Cardiac muscle cell (in vitro differentiated cells and primary cell): ENCODE measurements at regions not wholly inside any gene's neighbourhood (a gene's known extent, or its start where the extent isn't known, plus 50 kb on each side); places are given as distances from the start of the nearest gene placed in this dataset.

Experiments
- DNase-seq, 2 donors: peaks; one replicate each; pipeline versions ENCODE4 v3.0.0 to v3.0.0-alpha.2; 2010 to 2017; ENCODE audit warnings: low read depth in 1 of 2, low spot score in 1 of 2
- H3K27ac ChIP-seq: fragments of 200-600 bp; sonication (generic); 2 replicates; pipeline ENCODE4 v1.5.1; 2016
- H3K27me3 ChIP-seq: fragments of 200-600 bp; sonication (generic); 2 replicates; pipeline ENCODE4 v1.6.0; 2016; ENCODE audit warnings: control low read depth
- H3K36me3 ChIP-seq: fragments of 200-600 bp; sonication (generic); 2 replicates; pipeline ENCODE4 v1.5.1; 2016; ENCODE audit warnings: control low read depth
- H3K4me1 ChIP-seq: fragments of 200-600 bp; sonication (generic); 2 replicates; pipeline ENCODE4 v1.8.1; 2017; ENCODE audit warnings: low read depth, mild to moderate bottlenecking, mixed run types
- H3K4me3 ChIP-seq: fragments of 200-600 bp; sonication (generic); 2 replicates; pipeline ENCODE4 v1.5.1; 2016; ENCODE audit warnings: mild to moderate bottlenecking
- H3K9me3 ChIP-seq: fragments of 200-600 bp; sonication (generic); 2 replicates; pipeline ENCODE4 v1.5.1; 2017; ENCODE audit warnings: low read depth, mild to moderate bottlenecking, control low read depth
- TF ChIP-seq, protein P1 (sequence below): IDR thresholded peaks from 2 replicates; pipeline ENCODE4 v1.5.1; 2012; ENCODE audit warnings: low read depth, mild to moderate bottlenecking, low read length

- Histone ChIP-seq H3K27ac (no peak overlapping the region), H3K4me3 (no peak overlapping the region), H3K9me3 (no peaks in the 10 kb centered on the region), H3K36me3 (no peaks in the 10 kb centered on the region), H3K4me1 (no peaks in the 10 kb centered on the region), H3K27me3 (no peaks in the 10 kb centered on the region)
- TF ChIP-seq, protein P1, sequence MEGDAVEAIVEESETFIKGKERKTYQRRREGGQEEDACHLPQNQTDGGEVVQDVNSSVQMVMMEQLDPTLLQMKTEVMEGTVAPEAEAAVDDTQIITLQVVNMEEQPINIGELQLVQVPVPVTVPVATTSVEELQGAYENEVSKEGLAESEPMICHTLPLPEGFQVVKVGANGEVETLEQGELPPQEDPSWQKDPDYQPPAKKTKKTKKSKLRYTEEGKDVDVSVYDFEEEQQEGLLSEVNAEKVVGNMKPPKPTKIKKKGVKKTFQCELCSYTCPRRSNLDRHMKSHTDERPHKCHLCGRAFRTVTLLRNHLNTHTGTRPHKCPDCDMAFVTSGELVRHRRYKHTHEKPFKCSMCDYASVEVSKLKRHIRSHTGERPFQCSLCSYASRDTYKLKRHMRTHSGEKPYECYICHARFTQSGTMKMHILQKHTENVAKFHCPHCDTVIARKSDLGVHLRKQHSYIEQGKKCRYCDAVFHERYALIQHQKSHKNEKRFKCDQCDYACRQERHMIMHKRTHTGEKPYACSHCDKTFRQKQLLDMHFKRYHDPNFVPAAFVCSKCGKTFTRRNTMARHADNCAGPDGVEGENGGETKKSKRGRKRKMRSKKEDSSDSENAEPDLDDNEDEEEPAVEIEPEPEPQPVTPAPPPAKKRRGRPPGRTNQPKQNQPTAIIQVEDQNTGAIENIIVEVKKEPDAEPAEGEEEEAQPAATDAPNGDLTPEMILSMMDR: no peak
- no peak for DNase-seq
Measured at GRCh38 chr11:70842701-70843100, 409.7 kb downstream of the SHANK2 start.

DNA sequence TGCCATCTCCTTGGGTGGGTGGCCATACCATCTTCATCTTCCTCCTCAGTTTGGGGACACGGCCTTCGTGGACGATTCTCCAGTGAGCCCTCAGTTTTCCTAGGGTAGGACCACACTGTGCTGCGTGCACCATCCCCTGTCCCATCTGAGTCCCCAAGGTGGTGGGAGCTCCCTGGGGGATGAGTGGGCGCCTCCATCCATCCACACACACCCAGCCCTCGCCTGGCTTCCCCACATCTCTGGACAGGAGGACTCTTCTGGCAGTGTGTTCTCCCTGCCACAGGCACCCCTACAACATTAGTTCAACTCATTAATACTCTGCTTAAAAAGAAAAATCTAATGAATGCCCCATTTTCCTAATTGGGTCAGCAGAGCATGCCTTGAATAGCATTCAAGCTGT lies 408.5 kb downstream of the SHANK2 start:
- H3K4me1 ChIP-seq: no peaks in the 10 kb centered on the region
- no peaks in the 10 kb centered on the region for H3K27me3 ChIP-seq
- TF ChIP-seq, protein P1: no peak
- H3K9me3 ChIP-seq: no peaks in the 10 kb centered on the region
- H3K36me3 ChIP-seq: no peaks in the 10 kb centered on the region
- no peak overlapping the region for H3K27ac ChIP-seq
- no peak for DNase-seq
- H3K4me3 ChIP-seq: no peak overlapping the region

GRCh38 chr11:70844387-70844786 lies 408.0 kb downstream of the SHANK2 start:
- no peak for DNase-seq
- Histone ChIP-seq H3K27ac (no peak overlapping the region), H3K4me1 (no peaks in the 10 kb centered on the region), H3K27me3 (no peaks in the 10 kb centered on the region), H3K4me3 (no peak overlapping the region), H3K36me3 (no peaks in the 10 kb centered on the region), H3K9me3 (no peaks in the 10 kb centered on the region)
- TF ChIP-seq, protein P1: no peak

DNA sequence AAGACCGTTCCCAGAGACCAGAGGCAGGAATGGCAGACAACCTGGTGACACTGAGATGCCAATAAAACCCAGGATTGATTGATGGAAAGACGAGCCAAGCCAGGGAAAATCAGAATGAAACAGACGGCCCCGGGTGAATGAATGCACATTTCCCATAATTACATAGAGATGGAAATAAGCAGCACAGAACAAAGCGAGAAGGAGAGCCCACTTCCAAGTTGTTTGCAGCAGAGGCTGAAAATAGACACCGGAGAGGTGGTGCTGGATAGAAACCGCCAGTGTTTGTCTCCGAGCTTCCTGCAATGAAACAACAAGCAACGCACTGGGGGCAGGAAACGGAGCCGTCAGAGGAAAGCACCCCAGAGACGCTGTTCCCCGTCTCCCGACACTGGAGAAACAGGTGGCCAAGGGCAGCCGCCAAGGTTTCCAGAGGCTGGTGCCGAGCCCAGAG lies 406.8 kb downstream of the SHANK2 start:
- TF ChIP-seq, protein P1: no peak
- Histone ChIP-seq H3K4me1 (no peaks in the 10 kb centered on the region), H3K4me3 (no peak overlapping the region), H3K36me3 (no peaks in the 10 kb centered on the region), H3K27me3 (no peaks in the 10 kb centered on the region), H3K27ac (no peak overlapping the region), H3K9me3 (no peaks in the 10 kb centered on the region)
- DNase-seq: no peak

DNA sequence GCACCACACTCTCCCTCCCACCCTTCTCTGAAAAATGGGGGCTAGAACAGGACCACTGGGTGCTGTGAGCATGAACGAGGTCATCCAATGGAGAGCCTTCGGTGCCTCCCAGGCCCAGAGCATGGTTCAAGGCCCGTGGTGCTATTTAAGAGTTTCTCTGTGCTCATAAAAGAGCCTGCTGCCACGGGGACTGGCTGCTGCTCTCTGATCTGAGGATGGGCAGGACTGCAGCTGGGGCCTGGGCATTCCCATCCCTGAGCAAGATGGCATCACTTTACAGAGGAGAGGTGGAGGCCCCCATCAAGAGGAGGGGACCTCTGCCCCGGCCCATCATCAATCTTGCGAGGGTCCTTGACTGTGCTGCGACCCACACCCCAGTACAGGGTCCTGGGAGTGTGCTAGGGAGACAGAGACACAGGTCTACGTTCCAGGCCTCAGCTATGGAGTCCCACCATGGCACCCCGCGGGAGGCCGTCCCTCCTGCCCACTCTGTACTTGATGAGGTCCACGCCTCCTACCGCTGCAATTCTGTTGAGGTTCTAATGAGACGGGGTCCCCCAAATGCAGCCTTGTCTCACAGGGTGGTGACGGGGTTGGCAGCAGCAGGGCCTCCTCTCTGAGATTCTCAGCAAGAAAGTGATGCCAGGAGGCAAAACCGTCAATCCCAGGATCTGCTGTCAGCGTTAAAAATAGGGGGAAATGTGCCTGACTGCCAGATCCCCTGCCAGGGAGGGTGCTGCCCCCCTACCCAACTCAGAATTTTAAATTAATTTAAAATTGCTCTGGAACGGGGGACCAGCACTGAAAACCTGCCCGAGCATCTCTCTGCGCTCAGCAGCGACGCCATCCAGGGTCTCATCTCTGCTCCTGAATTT lies 405.4 kb downstream of the SHANK2 start:
- Histone ChIP-seq H3K27me3 (no peaks in the 10 kb centered on the region), H3K9me3 (no peaks in the 10 kb centered on the region), H3K4me3 (no peak overlapping the region), H3K36me3 (no peaks in the 10 kb centered on the region), H3K27ac (no peak overlapping the region), H3K4me1 (no peaks in the 10 kb centered on the region)
- DNase-seq: no peak
- TF ChIP-seq, protein P1: no peak
